ENCODE measurements at regions not wholly inside any gene's neighbourhood (a gene's known extent, or its start where the extent isn't known, plus 50 kb on each side); places are given as distances from the start of the nearest gene placed in this dataset.

GRCh38 chr4:144463236-144463635 is 182.7 kb upstream of the HHIP start:
- no peak for DNase-seq (ENCODE audit: low read depth)

GRCh38 chr4:144463896-144464295 is 182.1 kb upstream of the HHIP start:
- DNase-seq (ENCODE audit: low read depth): no peak

DNA sequence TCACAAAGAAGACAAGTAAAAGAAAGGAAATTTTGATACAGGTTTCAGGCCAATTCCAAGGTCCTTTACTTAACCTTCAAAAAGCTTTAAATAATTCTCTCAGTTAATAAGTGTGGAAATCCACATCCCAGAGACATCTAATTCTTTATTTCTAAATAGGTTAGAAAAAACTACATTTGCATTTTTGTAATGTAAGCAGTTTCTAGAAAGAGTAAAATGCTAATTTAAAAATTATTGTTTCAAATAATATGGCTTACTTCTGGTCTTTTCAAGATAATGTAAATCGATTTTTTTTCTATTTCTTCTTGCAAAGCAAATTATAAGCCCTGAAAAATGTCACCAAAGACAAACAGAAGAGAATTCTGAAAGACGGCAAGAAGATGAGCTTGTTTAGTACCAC is 180.4 kb upstream of the HHIP start:
- no peak for DNase-seq (ENCODE audit: low read depth)

GRCh38 chr4:144480068-144480467 is 165.9 kb upstream of the HHIP start:
- DNase-seq (ENCODE audit: low read depth): no peak

- DNase-seq (ENCODE audit: low read depth): no peak
Measured at GRCh38 chr4:144489831-144490230, 156.1 kb upstream of the HHIP start.

DNA sequence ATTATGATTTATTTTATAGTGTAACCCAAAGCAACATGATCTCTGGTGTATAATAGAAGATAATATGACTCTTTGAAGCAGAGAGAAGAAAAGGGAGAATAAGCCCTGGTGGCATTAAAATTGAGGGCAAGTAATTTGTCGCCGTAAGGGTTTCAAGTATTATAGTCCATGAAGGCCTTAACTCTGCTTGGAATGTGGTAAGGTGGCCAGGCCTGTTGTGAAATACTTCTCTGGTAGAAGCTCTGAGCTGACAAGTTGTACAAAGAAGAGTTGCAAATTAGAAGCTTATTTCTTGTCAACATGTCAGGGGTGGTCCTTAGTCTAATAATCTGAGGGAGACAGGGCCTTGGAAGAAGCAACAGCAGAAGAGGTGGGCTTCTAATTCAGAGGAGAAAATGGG is 151.7 kb upstream of the HHIP start:
- DNase-seq (ENCODE audit: low read depth): no peak

- no peak for DNase-seq (ENCODE audit: low read depth)
Measured at GRCh38 chr4:144495944-144496343, 150.0 kb upstream of the HHIP start.

- no peak for DNase-seq (ENCODE audit: low read depth)
Measured at GRCh38 chr4:144499777-144500176, 146.2 kb upstream of the HHIP start.

DNA sequence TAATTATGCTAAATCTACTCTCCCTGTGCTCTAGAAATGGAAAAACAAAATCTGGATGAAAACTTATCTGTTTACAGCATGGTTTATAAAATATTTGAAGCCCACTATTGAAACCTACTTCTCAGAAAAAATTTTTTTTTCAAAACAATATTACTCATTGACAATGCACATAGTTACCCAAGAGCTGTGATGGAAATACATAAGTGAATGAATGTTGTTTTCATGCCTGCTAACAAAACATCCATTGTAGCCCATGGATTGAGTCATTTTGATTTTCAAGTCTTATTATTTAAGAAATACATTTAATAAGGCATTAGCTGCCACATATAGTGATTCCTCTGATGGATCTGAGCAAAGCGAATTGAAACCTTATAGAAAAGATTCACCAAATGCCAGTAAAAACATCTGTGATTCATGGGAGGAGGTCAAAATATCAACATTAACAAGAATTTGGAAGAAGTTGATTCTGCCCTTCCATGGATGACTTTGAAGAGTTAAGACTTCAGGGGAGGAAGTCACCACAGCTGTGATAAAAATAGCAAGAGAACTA is 144.7 kb upstream of the HHIP start:
- no peak for DNase-seq (ENCODE audit: low read depth)

GRCh38 chr4:144504883-144505282 is 141.1 kb upstream of the HHIP start:
- DNase-seq (ENCODE audit: low read depth): no peak

DNA sequence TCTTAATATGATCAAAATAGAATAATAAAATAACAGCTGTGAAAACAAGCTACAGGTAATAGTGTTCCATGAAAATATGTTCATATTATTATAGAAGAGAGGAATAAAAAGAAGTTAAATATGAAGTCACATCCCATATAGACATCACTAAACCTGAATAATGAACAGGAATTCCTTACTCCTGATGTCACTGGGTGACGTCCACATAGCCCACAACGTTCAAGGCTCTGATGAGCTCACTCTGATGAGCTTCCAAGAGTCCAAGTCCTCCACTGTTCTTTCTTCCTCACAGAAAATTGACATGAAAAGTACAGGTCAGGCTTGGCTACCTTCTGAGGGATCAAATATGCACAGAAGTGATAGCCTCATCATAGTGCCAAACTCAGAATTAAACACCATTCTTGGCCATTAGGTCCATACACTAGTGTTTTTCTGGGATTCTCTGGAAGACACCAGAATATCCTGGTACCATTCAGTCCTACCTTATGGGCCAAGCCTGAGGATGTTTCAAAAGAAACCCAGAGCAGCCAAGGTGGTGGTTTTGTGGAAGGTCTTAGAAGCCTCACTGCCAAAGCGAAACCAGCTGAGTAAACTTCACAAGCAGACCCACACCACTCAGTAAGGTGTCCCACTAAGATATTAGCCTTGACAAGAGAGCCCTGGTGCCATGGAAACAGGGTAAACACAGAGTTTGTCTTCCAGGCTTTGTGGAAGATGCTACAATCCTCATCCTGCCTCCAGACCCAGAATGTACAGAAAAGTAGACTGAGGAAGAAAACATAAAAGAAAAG is 138.4 kb upstream of the HHIP start:
- peak; percentile 1 for DNase-seq (ENCODE audit: low read depth)

DNA sequence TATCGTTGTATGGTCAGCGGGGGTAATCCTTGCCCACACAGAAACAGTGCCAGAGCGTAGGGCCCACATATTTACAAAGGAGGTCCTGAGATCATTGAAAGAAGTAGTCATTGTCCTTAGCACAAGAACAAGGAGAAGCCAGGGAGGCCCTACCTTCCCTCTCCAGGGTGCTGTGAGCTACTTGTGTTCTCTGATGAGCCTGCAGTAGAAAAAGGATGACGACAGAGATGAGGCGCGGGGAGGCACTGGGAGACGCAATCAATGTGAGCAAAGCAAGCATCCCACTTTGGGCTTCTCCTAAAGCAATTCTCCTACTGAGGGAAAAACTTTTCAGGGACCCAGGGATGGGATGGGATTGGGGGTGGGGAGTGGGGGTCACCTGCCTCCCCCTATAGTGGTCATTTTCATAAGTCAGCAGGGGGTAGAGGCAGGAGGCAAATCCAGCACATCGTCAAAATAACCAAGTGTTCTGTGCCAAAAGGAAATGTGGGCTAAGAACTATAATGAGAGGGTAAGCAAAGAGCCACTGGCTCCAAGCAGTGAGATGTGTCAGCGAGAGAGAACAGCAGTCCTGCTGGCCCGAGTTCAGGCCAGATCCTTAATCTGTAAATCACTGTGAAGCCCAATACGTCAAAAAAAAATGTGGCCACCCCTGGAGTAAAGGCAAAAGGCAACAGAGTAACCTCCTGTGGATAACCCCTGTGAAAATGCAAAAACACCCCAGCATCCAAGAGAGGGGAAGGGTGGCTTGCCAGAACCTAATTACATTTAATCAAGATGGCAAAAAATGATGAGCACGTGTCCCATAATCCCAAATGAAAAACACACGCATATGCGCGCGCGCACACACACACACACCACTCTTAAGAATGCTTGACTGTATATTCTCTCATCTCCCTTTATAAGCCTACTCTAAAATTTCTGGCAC is 136.6 kb upstream of the HHIP start:
- no peak for DNase-seq (ENCODE audit: low read depth)

DNA sequence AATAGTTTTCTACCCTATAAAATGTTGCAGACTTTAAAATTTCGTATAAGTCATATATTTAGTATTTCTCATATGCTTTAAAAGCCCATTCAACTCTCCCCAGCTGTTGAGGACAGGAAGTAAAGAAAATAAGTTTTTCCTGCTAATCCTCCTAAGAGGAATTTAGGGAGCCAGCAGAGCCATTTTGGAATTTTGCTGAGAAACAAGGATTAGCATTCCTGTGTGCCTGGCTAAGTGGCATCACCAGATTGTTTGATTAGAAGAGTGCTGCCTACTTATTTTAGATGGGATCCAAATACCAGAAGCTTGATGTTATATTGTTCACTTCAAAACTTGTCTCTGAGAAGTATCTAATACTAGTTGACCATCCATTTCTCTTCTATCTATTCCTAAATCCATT is 131.2 kb upstream of the HHIP start:
- DNase-seq (ENCODE audit: low read depth): no peak

DNA sequence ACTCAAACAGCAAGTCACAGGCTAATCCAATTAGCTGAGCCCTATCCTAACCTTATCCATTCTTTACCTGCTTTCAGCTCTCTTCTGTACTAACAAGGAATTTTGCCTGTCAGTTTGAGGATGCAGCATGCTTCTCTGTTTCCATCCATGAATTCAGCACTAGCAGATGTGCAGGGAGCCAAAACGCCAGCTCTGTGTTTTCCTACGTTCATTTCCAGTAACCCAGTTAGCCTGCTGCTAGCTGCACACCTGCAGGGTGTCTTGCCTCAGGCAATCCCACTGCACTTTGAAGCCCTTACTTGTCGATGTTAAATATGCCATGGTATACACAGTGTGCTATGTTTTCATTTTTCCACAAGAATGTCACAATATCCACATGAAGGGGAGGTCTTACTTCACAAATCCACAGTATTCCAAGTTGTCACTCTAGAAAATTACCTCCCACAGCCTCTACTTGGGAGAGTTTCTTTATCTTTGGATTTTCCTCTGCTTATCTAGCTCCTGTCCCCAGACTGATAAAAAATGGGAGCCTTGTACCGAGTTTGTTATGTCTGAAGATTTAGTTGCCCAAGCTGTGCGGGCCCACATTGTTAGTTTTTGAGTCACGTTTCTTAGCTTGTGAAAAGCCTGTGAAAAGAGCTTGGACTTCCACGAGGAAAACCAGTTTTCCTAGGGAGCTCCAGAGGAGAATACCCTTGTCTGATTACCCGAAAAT is 127.6 kb upstream of the HHIP start:
- no peak for DNase-seq (ENCODE audit: low read depth)

GRCh38 chr4:144531841-144532240 is 114.1 kb upstream of the HHIP start:
- no peak for DNase-seq (ENCODE audit: low read depth)

- DNase-seq (ENCODE audit: low read depth): no peak
Measured at GRCh38 chr4:144547678-144548298, 98.2 kb upstream of the HHIP start.

DNA sequence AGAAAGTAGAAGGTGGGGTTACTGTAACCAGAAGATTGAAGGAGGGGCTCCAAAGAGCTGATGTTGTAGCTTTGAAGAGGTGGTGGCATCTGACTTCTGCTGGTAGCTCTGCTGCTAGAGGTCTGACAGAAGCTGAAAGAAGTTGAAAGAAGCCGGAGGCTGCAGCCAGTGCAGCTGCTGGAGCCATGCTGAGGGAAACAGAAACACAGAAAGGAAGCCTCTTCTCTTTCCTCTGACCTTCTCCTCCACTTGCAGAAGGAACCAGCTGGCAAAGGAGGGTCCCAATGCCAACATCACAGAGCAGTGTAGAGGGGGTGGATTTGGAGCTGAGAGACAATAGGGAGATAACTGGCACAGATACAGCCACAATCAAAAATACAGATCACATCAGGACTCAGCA is 89.3 kb upstream of the HHIP start:
- no peak for DNase-seq (ENCODE audit: low read depth)

DNA sequence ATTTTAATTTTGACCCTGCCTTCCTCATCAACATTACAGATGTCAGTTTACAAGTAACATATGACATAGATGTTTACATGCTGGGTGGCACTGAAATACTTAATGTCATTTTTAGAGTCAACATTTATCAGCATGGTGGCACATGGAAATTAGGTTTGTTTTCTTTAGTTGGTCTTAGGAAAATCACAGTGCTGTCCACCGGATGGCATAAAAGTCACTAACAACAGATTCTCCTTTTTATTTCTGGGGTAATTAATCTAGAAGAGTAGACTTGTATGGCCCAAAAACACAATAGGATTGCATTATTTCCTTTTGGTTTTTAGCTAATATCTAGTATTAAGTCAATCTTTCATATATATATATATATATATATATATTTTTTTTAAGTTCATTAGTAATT is 88.6 kb upstream of the HHIP start:
- DNase-seq (ENCODE audit: low read depth): peak; percentile 29

DNA sequence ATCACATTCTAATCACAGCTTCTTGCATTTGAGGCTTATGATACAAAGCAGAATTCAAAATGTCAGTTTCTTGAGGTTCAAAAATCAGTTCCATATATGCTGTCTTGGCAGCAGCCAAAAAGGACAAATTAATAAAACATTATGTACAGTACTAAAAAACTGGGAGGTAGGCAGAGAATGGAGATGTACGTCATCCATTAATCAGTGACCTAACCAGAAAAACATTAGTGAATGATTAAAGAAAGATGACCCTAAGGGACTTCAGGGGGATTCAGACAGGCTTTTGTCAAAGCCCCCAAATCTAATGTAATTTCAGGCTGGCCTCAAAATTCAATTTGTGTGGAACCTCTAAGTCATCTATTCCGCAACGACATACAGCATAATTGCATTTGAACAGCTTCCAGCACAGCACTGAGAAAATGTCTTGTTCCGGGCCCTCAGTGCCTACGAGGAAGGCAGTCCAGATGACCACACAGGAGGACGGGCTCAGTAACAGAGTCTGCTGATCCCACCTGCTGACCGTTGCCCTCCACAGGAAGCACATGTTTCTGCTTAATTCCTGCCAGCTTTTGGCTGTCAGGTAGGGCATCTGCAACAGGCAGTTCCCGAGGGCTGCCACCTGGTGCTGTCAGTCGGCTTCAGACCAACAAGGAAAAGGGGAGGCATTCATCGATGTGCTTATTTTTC is 83.8 kb upstream of the HHIP start:
- DNase-seq (ENCODE audit: low read depth): peak; percentile 61

DNA sequence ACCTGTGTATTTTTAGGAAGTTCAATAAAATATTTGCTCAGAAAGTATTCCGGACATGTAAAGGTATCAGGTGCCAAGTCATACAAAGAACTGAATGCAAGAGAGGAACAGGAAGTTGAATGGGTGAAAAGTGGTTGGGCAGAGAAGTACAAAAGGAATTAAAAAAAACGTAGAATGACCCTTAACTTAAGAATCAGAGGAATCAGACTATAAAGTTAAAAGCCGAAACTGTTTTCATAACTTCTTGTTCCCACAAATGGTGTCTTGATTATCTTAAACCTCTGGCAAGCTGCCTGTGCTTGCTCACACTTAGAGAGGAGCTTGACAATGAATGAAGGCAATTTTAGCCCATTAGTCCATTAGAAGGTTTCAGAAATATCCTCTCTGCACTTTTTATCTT is 81.6 kb upstream of the HHIP start:
- no peak for DNase-seq (ENCODE audit: low read depth)
